Smooth muscle cell (in vitro differentiated cells): ENCODE measurements at regions not wholly inside any gene's neighbourhood (a gene's known extent, or its start where the extent isn't known, plus 50 kb on each side); places are given as distances from the start of the nearest gene placed in this dataset.
"Not testable (repeated sequence)": the region's sequence is repeated elsewhere in the genome, so short reads cannot be mapped to it uniquely, and the experiment has no call there.

Source experiments
- DNase-seq: peaks from one replicate; lab custom pipeline; 2025; ENCODE audit not compliant: unreplicated experiment; lab: John Stamatoyannopoulos, UW
- H2AFZ ChIP-seq: fragments of 200-600 bp; sonication (generic); 2 replicates; pipeline ENCODE4 v1.6.0; 2016; ENCODE audit warnings: antibody characterized with exemption, low read depth, mild to moderate bottlenecking
- H3F3A ChIP-seq: fragments of 200-600 bp; sonication (generic); 2 replicates; pipeline ENCODE4 v1.6.0; 2017; ENCODE audit warnings: antibody characterized with exemption, low read depth
- H3K27ac ChIP-seq: fragments of 200-600 bp; sonication (generic); 2 replicates; pipeline ENCODE4 v1.5.1; 2016; ENCODE audit warnings: low read depth, mild to moderate bottlenecking
- H3K27me3 ChIP-seq: fragments of 200-600 bp; sonication (generic); 2 replicates; pipeline ENCODE4 v1.6.1; 2016; ENCODE audit warnings: low read depth, mild to moderate bottlenecking
- H3K36me3 ChIP-seq: fragments of 200-600 bp; sonication (generic); 2 replicates; pipeline ENCODE4 v1.5.1; 2016; ENCODE audit warnings: low read depth
- H3K4me1 ChIP-seq: fragments of 200-600 bp; sonication (generic); 2 replicates; pipeline ENCODE4 v1.5.1; 2016; ENCODE audit warnings: low read depth
- H3K4me2 ChIP-seq: fragments of 200-600 bp; sonication (generic); 2 replicates; pipeline ENCODE4 v1.6.0; 2016; ENCODE audit warnings: mild to moderate bottlenecking
- H3K4me3 ChIP-seq: fragments of 200-600 bp; sonication (generic); 2 replicates; pipeline ENCODE4 v1.5.1; 2016; ENCODE audit warnings: mild to moderate bottlenecking
- H3K79me2 ChIP-seq: fragments of 200-600 bp; sonication (generic); 2 replicates; pipeline ENCODE4 v1.6.0; 2016; ENCODE audit warnings: low read depth, mild to moderate bottlenecking
- H3K9ac ChIP-seq: fragments of 200-600 bp; sonication (generic); 2 replicates; pipeline ENCODE4 v1.6.0; 2016; ENCODE audit warnings: low read depth
- H3K9me3 ChIP-seq: fragments of 200-600 bp; sonication (generic); replicated peaks from 2 replicates; pipeline ENCODE4 v1.5.1; 2016; ENCODE audit warnings: low read depth
- H4K20me1 ChIP-seq: fragments of 200-600 bp; sonication (generic); 2 replicates; pipeline ENCODE4 v1.6.0; 2016; ENCODE audit warnings: low read depth
- CTCF ChIP-seq: fragments of 200-600 bp; sonication (generic); IDR thresholded peaks from 2 replicates; pipeline ENCODE4 v1.5.1; 2017; ENCODE audit warnings: borderline replicate concordance, mild to moderate bottlenecking, antibody characterized with exemption; ENCODE audit not compliant: insufficient read depth, poor library complexity, severe bottlenecking
- WGBS: methylation state at CpG from one replicate; pipeline ENCODE4 v1.1.7; 2016; ENCODE audit warnings: low lambda C conversion rate; 5-methylcytosine and 5-hydroxymethylcytosine counted together

- TF ChIP-seq CTCF: no peak
- H3K4me3 ChIP-seq: no peak overlapping the region
- H3K9me3 ChIP-seq: no peaks in the 10 kb centered on the region
- no peaks in the 10 kb centered on the region for H3K36me3 ChIP-seq
- H3F3A ChIP-seq: no peaks in the 10 kb centered on the region
- H3K79me2 ChIP-seq: no peaks in the 10 kb centered on the region
- WGBS: 52% methylated on average over 4 of the region's 4 CpGs
- no peak overlapping the region for H2AFZ ChIP-seq
- DNase-seq: no peak
- no peak overlapping the region for H3K9ac ChIP-seq
- H4K20me1 ChIP-seq: no peaks in the 10 kb centered on the region
- H3K27ac ChIP-seq: no peak overlapping the region
- H3K27me3 ChIP-seq: no peaks in the 10 kb centered on the region
- no peaks in the 10 kb centered on the region for H3K4me1 ChIP-seq
- H3K4me2 ChIP-seq: no peak overlapping the region
Observed at GRCh38 chr2:84116143-84116542, 342.9 kb downstream of the SUCLG1 start.

- Histone ChIP-seq H3K36me3 (no peaks in the 10 kb centered on the region), H2AFZ (no peak overlapping the region), H3K9me3 (no peaks in the 10 kb centered on the region), H3K4me1 (no peaks in the 10 kb centered on the region), H3K4me3 (no peak overlapping the region), H3K9ac (no peak overlapping the region), H4K20me1 (no peaks in the 10 kb centered on the region), H3K4me2 (no peak overlapping the region), H3K79me2 (no peaks in the 10 kb centered on the region), H3K27ac (no peak overlapping the region), H3F3A (no peaks in the 10 kb centered on the region), H3K27me3 (no peaks in the 10 kb centered on the region)
- 48% methylated on average over 2 of the region's 2 CpGs for WGBS
- no peak for TF ChIP-seq CTCF
- no peak for DNase-seq
Observed at GRCh38 chr2:84115173-84115857, 343.8 kb downstream of the SUCLG1 start.

- not testable (repeated sequence) for H3K36me3 ChIP-seq, H3K27ac ChIP-seq, DNase-seq, H3F3A ChIP-seq, H4K20me1 ChIP-seq, H3K4me3 ChIP-seq, H3K9me3 ChIP-seq, H2AFZ ChIP-seq, H3K4me2 ChIP-seq, H3K4me1 ChIP-seq, H3K9ac ChIP-seq, H3K27me3 ChIP-seq, H3K79me2 ChIP-seq
- 97% methylated on average over 15 of the region's 15 CpGs for WGBS
Observed at GRCh38 chr2:84103816-84104527, 355.1 kb downstream of the SUCLG1 start.

GRCh38 chr2:84102274-84102673, 356.8 kb downstream of the SUCLG1 start:
- no peak overlapping the region for H3K9ac ChIP-seq
- no peaks in the 10 kb centered on the region for H3K4me1 ChIP-seq
- no peaks in the 10 kb centered on the region for H3F3A ChIP-seq
- H3K4me2 ChIP-seq: no peak overlapping the region
- H3K36me3 ChIP-seq: no peaks in the 10 kb centered on the region
- TF ChIP-seq CTCF: no peak
- H3K9me3 ChIP-seq: no peaks in the 10 kb centered on the region
- no peak overlapping the region for H3K4me3 ChIP-seq
- DNase-seq: no peak
- H4K20me1 ChIP-seq: no peaks in the 10 kb centered on the region
- no peaks in the 10 kb centered on the region for H3K27me3 ChIP-seq
- H2AFZ ChIP-seq: no peak overlapping the region
- no peak overlapping the region for H3K27ac ChIP-seq
- WGBS: 89% methylated on average over 2 of the region's 2 CpGs
- no peaks in the 10 kb centered on the region for H3K79me2 ChIP-seq
